SU-DHL-6 (cell line): ENCODE measurements at regions not wholly inside any gene's neighbourhood (a gene's known extent, or its start where the extent isn't known, plus 50 kb on each side); places are given as distances from the start of the nearest gene placed in this dataset.

Experiments used
- H2AFZ ChIP-seq: fragments of 200-600 bp; sonication (generic); 2 replicates; pipeline ENCODE4 v1.6.1; 2014; ENCODE audit warnings: low read depth, mild to moderate bottlenecking, moderate library complexity, mixed read lengths, antibody characterized with exemption, low read length; ENCODE audit not compliant: severe bottlenecking
- H3F3A ChIP-seq: fragments of 200-600 bp; shearing (Covaris generic); 2 replicates; pipeline ENCODE4 v1.6.0; 2016; ENCODE audit warnings: antibody characterized with exemption, mild to moderate bottlenecking; ENCODE audit not compliant: insufficient read depth
- H3K27ac ChIP-seq: fragments of 200-600 bp; sonication (generic); 2 replicates; pipeline ENCODE4 v1.5.1; 2016; ENCODE audit warnings: low read depth, mild to moderate bottlenecking, low read length, moderate library complexity, mixed read lengths
- H3K27me3 ChIP-seq: fragments of 200-600 bp; sonication (generic), shearing (Covaris generic); 2 replicates; pipeline ENCODE4 v1.6.0; 2014; ENCODE audit warnings: mild to moderate bottlenecking, low read length
- H3K36me3 ChIP-seq: fragments of 200-600 bp; sonication (generic); 2 replicates; pipeline ENCODE4 v1.6.1; 2014; ENCODE audit warnings: mild to moderate bottlenecking, low read length, mixed read lengths
- H3K4me2 ChIP-seq: fragments of 300-600, 200-600 bp; shearing (Covaris generic), sonication (generic); 2 replicates; pipeline ENCODE4 v1.6.0; 2014; ENCODE audit warnings: low read length, low read depth, mild to moderate bottlenecking; ENCODE audit not compliant: poor library complexity, severe bottlenecking
- H3K4me3 ChIP-seq: fragments of 200-600 bp; sonication (generic); 2 replicates; pipeline ENCODE4 v1.5.1; 2014; ENCODE audit warnings: antibody characterized with exemption, low read length, mild to moderate bottlenecking, mixed read lengths; ENCODE audit not compliant: insufficient read depth, poor library complexity, severe bottlenecking
- H3K79me2 ChIP-seq: fragments of 200-600 bp; sonication (generic); 2 replicates; pipeline ENCODE4 v1.6.1; 2014; ENCODE audit warnings: mild to moderate bottlenecking, low read length, moderate library complexity; ENCODE audit not compliant: insufficient read depth
- H3K9ac ChIP-seq: fragments of 200-600 bp; sonication (generic); 2 replicates; pipeline ENCODE4 v1.7.0; 2014; ENCODE audit warnings: mild to moderate bottlenecking, low read length
- H3K9me2 ChIP-seq: fragments of 200-600 bp; sonication (generic); replicated peaks from 2 replicates; pipeline ENCODE4 v1.6.1; 2014; ENCODE audit warnings: low read length; ENCODE audit not compliant: insufficient read depth
- H3K9me3 ChIP-seq: fragments of 200-600 bp; sonication (generic); 2 replicates; pipeline ENCODE4 v1.6.1; 2014; ENCODE audit warnings: low read length, mixed read lengths; ENCODE audit not compliant: insufficient read depth
- H4K20me1 ChIP-seq: fragments of 200-600 bp; sonication (generic); 2 replicates; pipeline ENCODE4 v1.6.1; 2014; ENCODE audit warnings: low read depth, mild to moderate bottlenecking, antibody characterized with exemption, low read length, moderate library complexity, mixed read lengths
- CTCF ChIP-seq: fragments of 200-600 bp; sonication (generic); IDR thresholded peaks from one replicate; pipeline ENCODE4 v1.5.1; 2017; ENCODE audit warnings: antibody characterized with exemption, mild to moderate bottlenecking, low read length, moderate library complexity; ENCODE audit not compliant: insufficient read depth, poor library complexity, severe bottlenecking
- EZH2phosphoT487 ChIP-seq: fragments of 200-600 bp; sonication (generic), shearing (Covaris generic); conservative IDR thresholded peaks from 2 replicates; pipeline ENCODE4 v1.6.1; 2018; ENCODE audit warnings: mild to moderate bottlenecking, antibody characterized with exemption, low read length, moderate library complexity, mixed read lengths

- H3K9ac ChIP-seq: no peak overlapping the region
- no peak overlapping the region for H3K4me2 ChIP-seq
- no peak overlapping the region for H3K4me3 ChIP-seq
- no peaks in the 10 kb centered on the region for H3K36me3 ChIP-seq
- no peaks in the 10 kb centered on the region for H3K9me2 ChIP-seq
- no peaks in the 10 kb centered on the region for H3K9me3 ChIP-seq
- TF ChIP-seq CTCF: no peak
- no peak for TF ChIP-seq EZH2phosphoT487
- 0 out of 2 replicates have a peak, but pooled peaks cover 4% of the 10 kb centered on the region for H3K27me3 ChIP-seq
- H3K27ac ChIP-seq: no peak overlapping the region
- H3F3A ChIP-seq: no peaks in the 10 kb centered on the region
- no peaks in the 10 kb centered on the region for H4K20me1 ChIP-seq
- no peak overlapping the region for H2AFZ ChIP-seq
- H3K79me2 ChIP-seq: no peaks in the 10 kb centered on the region
Observed at GRCh38 chr5:66348387-66349125, 204.5 kb downstream of the SREK1 start.

- H3K27me3 ChIP-seq: no peaks in the 10 kb centered on the region
- H3K79me2 ChIP-seq: no peaks in the 10 kb centered on the region
Observed at GRCh38 chr5:66351813-66352212, 207.7 kb downstream of the SREK1 start.

DNA sequence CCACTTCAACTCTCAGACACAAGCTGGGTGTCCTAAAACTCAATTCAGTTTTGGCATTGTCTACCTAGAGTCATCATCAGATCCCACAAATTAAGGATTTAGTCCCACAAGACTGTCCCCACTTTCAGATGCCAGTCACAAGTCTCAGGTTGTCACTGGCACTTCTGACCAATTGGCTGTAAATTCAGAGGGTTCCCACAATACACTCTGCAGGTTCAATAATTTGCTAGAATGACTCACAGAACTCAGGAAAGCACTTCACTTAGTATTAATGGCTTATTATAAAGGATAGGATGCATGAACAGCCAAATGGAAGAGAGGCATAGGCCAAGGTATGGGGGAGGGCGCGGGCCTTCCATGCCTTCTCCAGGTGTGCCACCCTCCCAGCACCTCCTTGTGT is 209.1 kb downstream of the SREK1 start:
- Histone ChIP-seq H3K4me2 (no peak overlapping the region), H3K4me3 (no peak overlapping the region), H3K9me2 (no peaks in the 10 kb centered on the region), H4K20me1 (no peaks in the 10 kb centered on the region), H3K9ac (no peak overlapping the region), H3K79me2 (no peaks in the 10 kb centered on the region), H3K36me3 (no peaks in the 10 kb centered on the region), H3K27ac (no peak overlapping the region), H2AFZ (no peak overlapping the region), H3K27me3 (no peaks in the 10 kb centered on the region), H3F3A (no peaks in the 10 kb centered on the region), H3K9me3 (no peaks in the 10 kb centered on the region)
- TF ChIP-seq CTCF (no peak), EZH2phosphoT487 (no peak)

More at GRCh38 chr5:66351813-66352212, 207.7 kb downstream of the SREK1 start:
- H3K9ac ChIP-seq: no peak overlapping the region
- no peaks in the 10 kb centered on the region for H3F3A ChIP-seq
- H2AFZ ChIP-seq: no peak overlapping the region
- no peaks in the 10 kb centered on the region for H3K9me2 ChIP-seq
- H3K27ac ChIP-seq: no peak overlapping the region
- H3K4me3 ChIP-seq: no peak overlapping the region
- H3K4me2 ChIP-seq: no peak overlapping the region
- H3K9me3 ChIP-seq: no peaks in the 10 kb centered on the region
- no peaks in the 10 kb centered on the region for H4K20me1 ChIP-seq
- TF ChIP-seq EZH2phosphoT487 (no peak), CTCF (no peak)
- no peaks in the 10 kb centered on the region for H3K36me3 ChIP-seq
